ENCODE measurements at regions not wholly inside any gene's neighbourhood (a gene's known extent, or its start where the extent isn't known, plus 50 kb on each side); places are given as distances from the start of the nearest gene placed in this dataset.

- TF ChIP-seq ZC3H10 (CRISPR knock-in tag; IDR thresholded peaks at IDR 0.05) (no peak), PATZ1 (CRISPR knock-in tag; IDR thresholded peaks at IDR 0.05; ENCODE audit: borderline replicate concordance) (no peak), ZNF70 (CRISPR knock-in tag; IDR thresholded peaks at IDR 0.05) (no peak), CREB5 (CRISPR knock-in tag; IDR thresholded peaks at IDR 0.05; ENCODE audit: low read depth) (no peak), ZFP3 (CRISPR knock-in tag; IDR thresholded peaks at IDR 0.05) (no peak), CSDC2 (CRISPR knock-in tag; IDR thresholded peaks at IDR 0.05) (no peak), TSHZ2 (CRISPR knock-in tag; IDR thresholded peaks at IDR 0.05) (no peak)
Observed at GRCh38 chr1:201681375-201681774, 142.4 kb downstream of the NAV1 start.
